Hepatocyte (in vitro differentiated cells): ENCODE measurements at regions not wholly inside any gene's neighbourhood (a gene's known extent, or its start where the extent isn't known, plus 50 kb on each side); places are given as distances from the start of the nearest gene placed in this dataset.

ENCODE experiments used
- DNase-seq: peaks from one replicate; pipeline ENCODE4 v3.0.0-alpha.2; 2016; ENCODE audit warnings: low spot score
- H2AFZ ChIP-seq: fragments of 200-600 bp; sonication (generic); 2 replicates; pipeline ENCODE4 v1.6.0; 2016; ENCODE audit warnings: antibody characterized with exemption, mild to moderate bottlenecking
- H3K27ac ChIP-seq: fragments of 200-600 bp; sonication (generic); 2 replicates; pipeline ENCODE4 v1.5.1; 2016; ENCODE audit warnings: mild to moderate bottlenecking
- H3K27me3 ChIP-seq: fragments of 200-600 bp; sonication (generic); 2 replicates; pipeline ENCODE4 v1.6.1; 2016
- H3K36me3 ChIP-seq: fragments of 200-600 bp; sonication (generic); replicated peaks from 2 replicates; pipeline ENCODE4 v1.5.1; 2016; ENCODE audit warnings: low read depth; ENCODE audit not compliant: insufficient read depth
- H3K4me1 ChIP-seq: fragments of 200-600 bp; sonication (generic); 2 replicates; pipeline ENCODE4 v1.5.1; 2016; ENCODE audit warnings: mild to moderate bottlenecking, moderate library complexity; ENCODE audit not compliant: insufficient read depth
- H3K4me2 ChIP-seq: fragments of 200-600 bp; sonication (generic); 2 replicates; pipeline ENCODE4 v1.6.0; 2016
- H3K4me3 ChIP-seq: fragments of 200-600 bp; sonication (generic); 2 replicates; pipeline ENCODE4 v1.5.1; 2016; ENCODE audit warnings: mild to moderate bottlenecking
- H3K79me2 ChIP-seq: fragments of 200-600 bp; sonication (generic); 2 replicates; pipeline ENCODE4 v1.6.0; 2017; ENCODE audit warnings: mild to moderate bottlenecking
- H3K9me2 ChIP-seq: fragments of 200-600 bp; sonication (generic); replicated peaks from 2 replicates; pipeline ENCODE4 v1.6.0; 2017; ENCODE audit warnings: mild to moderate bottlenecking; ENCODE audit not compliant: insufficient read depth
- H3K9me3 ChIP-seq: fragments of 200-600 bp; sonication (generic); 2 replicates; pipeline ENCODE4 v1.5.1; 2016; ENCODE audit warnings: low read depth, mild to moderate bottlenecking
- H4K20me1 ChIP-seq: fragments of 200-600 bp; sonication (generic); 2 replicates; pipeline ENCODE4 v1.6.0; 2016; ENCODE audit warnings: mild to moderate bottlenecking; ENCODE audit not compliant: insufficient read depth, poor library complexity, severe bottlenecking
- CTCF ChIP-seq: fragments of 200-600 bp; sonication (generic); IDR thresholded peaks from 2 replicates; pipeline ENCODE4 v1.5.1; 2016; ENCODE audit warnings: antibody characterized with exemption, mild to moderate bottlenecking; ENCODE audit not compliant: poor library complexity
- EZH2 ChIP-seq: fragments of 200-600 bp; sonication (generic); IDR thresholded peaks from 2 replicates; pipeline ENCODE4 v1.6.1; 2016; ENCODE audit warnings: antibody characterized with exemption, mild to moderate bottlenecking, borderline replicate concordance
- EZH2phosphoT487 ChIP-seq: fragments of 200-600 bp; sonication (generic); IDR thresholded peaks from one replicate; pipeline ENCODE4 v1.6.1; 2018; ENCODE audit warnings: antibody characterized with exemption, mild to moderate bottlenecking, low read depth, moderate library complexity; ENCODE audit not compliant: unreplicated experiment, severe bottlenecking
- WGBS: methylation state at CpG from one replicate; pipeline ENCODE4 v1.1.6; 2016; ENCODE audit warnings: low lambda C conversion rate; ENCODE audit errors: missing lambda C conversion rate; 5-methylcytosine and 5-hydroxymethylcytosine counted together

DNA sequence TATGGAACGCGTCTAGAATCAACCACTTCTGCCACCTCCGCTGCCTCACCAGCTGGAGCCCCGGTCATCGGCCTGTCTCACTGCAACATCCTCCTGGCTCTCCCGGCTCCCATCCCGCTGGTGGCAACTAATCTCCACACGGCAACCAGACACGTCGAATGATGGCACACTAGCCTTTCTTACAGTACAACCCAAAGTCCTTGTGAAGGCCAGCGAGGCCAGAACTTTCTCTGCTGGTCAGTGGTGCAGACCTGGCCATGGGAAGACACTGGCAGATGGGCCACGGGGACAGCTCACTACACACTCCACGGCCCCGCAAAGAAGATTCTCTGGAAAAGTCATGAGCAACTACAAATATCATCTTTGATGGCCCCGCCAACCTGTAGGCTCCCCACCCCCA, 117.6 kb downstream of the RMI2 start:
- Histone ChIP-seq H3K9me2 (no peaks in the 10 kb centered on the region), H3K9me3 (no peaks in the 10 kb centered on the region), H3K4me3 (no peak overlapping the region), H3K4me2 (no peak overlapping the region), H4K20me1 (no peaks in the 10 kb centered on the region), H3K27me3 (no peaks in the 10 kb centered on the region), H3K27ac (no peak overlapping the region), H3K79me2 (no peaks in the 10 kb centered on the region), H3K36me3 (no peaks in the 10 kb centered on the region), H3K4me1 (no peaks in the 10 kb centered on the region), H2AFZ (no peak overlapping the region)
- no peak for DNase-seq
- no peak for TF ChIP-seq EZH2phosphoT487
- no peak for TF ChIP-seq EZH2
- TF ChIP-seq CTCF, result no peak
- WGBS, result 92% methylated on average over 14 of the region's 15 CpGs

DNA sequence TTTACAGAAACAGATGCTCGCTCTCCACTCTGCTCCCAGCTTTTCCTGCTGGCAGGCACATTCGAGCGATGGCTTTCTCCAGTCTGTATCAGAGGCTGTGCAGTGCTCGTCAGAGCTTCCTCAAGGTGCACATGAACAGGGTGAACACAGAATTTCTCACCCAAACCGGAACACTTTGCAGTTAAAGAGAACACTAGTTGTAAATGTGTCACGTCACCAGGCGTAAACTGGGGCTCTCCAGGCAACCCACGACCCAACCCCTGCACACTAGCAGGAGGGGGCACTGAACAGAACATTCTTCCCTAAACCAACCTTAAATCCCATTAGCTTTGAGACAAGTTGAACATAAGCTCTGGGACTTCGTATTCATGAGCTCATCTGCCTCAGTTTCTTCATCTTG, 119.0 kb downstream of the RMI2 start:
- 67% methylated on average over 9 of the region's 9 CpGs for WGBS
- H3K9me3 ChIP-seq, result no peaks in the 10 kb centered on the region
- no peaks in the 10 kb centered on the region for H3K36me3 ChIP-seq
- no peaks in the 10 kb centered on the region for H4K20me1 ChIP-seq
- TF ChIP-seq EZH2phosphoT487 (no peak), CTCF (no peak), EZH2 (no peak)
- no peak overlapping the region for H2AFZ ChIP-seq
- H3K4me1 ChIP-seq, result no peaks in the 10 kb centered on the region
- H3K9me2 ChIP-seq, result no peaks in the 10 kb centered on the region
- no peak overlapping the region for H3K4me3 ChIP-seq
- no peak overlapping the region for H3K4me2 ChIP-seq
- H3K27ac ChIP-seq, result no peak overlapping the region
- H3K27me3 ChIP-seq, result no peaks in the 10 kb centered on the region
- DNase-seq, result no peak
- no peaks in the 10 kb centered on the region for H3K79me2 ChIP-seq

DNA sequence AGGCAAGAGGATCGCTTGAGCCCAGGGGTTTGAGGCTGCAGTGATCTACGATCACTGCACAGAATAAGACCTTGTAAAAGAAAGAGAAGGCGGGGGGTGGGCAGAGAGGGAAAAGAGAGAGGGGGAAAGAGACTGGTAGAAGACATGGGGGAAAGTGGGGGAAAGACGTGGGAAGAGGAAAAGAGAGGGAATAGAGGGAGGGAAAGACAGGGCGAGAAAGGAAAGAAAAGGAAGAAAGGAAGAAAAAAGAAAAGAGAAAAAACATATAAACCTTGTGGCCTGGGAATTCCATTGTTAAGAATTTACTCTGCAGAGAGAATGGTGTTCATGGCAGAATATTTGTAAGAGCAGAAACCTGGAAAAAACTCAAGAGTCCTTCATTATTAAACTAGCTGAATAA, 120.4 kb downstream of the RMI2 start:
- no peaks in the 10 kb centered on the region for H4K20me1 ChIP-seq
- no peak overlapping the region for H3K4me3 ChIP-seq
- H3K27ac ChIP-seq, result no peak overlapping the region
- no peak for DNase-seq
- 100% methylated on average over 2 of the region's 5 CpGs for WGBS
- no peaks in the 10 kb centered on the region for H3K36me3 ChIP-seq
- H3K9me2 ChIP-seq, result no peaks in the 10 kb centered on the region
- no peak overlapping the region for H3K4me2 ChIP-seq
- TF ChIP-seq EZH2 (no peak), EZH2phosphoT487 (no peak), CTCF (no peak)
- no peaks in the 10 kb centered on the region for H3K27me3 ChIP-seq
- no peaks in the 10 kb centered on the region for H3K9me3 ChIP-seq
- H3K4me1 ChIP-seq, result no peaks in the 10 kb centered on the region
- no peak overlapping the region for H2AFZ ChIP-seq
- no peaks in the 10 kb centered on the region for H3K79me2 ChIP-seq

DNA sequence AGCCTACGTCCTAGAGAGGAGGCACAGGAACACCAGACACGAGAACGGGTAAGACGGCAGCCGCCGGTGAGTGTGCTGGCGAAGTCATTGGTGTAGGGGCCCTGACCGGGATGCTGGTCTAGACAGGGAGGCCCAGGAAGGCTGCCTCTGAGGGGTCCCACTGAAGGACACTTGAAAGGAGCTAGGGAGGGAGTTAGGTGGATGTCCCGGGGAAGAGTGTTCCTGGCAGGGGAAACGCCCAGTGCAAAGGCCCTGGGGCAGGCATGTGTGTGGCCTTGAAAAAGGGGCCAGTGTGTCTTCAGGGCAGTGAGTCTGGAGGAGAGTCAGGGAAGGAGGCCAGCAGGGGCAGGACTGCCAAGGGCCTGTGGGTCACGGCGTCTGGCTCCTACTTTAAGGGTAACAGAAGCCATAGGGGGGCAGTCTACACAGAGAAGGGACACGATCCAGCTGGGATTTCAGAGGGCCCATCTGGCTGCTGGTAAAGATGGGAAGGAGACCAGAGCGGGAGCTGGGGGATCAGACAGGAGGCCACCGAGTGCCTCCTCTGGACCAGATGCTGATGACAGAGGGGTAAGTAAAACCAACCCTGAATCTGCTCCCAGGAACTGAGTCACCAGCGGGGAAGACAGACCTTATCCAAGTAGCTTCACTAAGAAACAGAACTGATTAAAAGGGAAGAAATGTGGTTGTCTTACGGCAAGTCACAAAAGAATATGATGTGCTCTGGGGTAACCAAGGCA, 115.9 kb downstream of the LITAF start:
- Histone ChIP-seq H3K27ac (no peak overlapping the region), H3K36me3 (no peaks in the 10 kb centered on the region), H3K4me3 (no peak overlapping the region), H3K27me3 (no peaks in the 10 kb centered on the region), H3K79me2 (no peaks in the 10 kb centered on the region), H4K20me1 (no peaks in the 10 kb centered on the region), H3K4me1 (no peaks in the 10 kb centered on the region), H3K9me2 (no peaks in the 10 kb centered on the region), H3K4me2 (no peak overlapping the region), H2AFZ (no peak overlapping the region), H3K9me3 (no peaks in the 10 kb centered on the region)
- 89% methylated on average over 17 of the region's 17 CpGs for whole genome bisulfite sequencing
- no peak for TF ChIP-seq CTCF
- TF ChIP-seq EZH2, result no peak
- no peak for TF ChIP-seq EZH2phosphoT487
- no peak for DNase-seq
